AG10803 (cell line): ENCODE measurements at regions not wholly inside any gene's neighbourhood (a gene's known extent, or its start where the extent isn't known, plus 50 kb on each side); places are given as distances from the start of the nearest gene placed in this dataset.

Experiments
- DNase-seq: peaks from one replicate; pipeline ENCODE4 v3.0.0; 2010; ENCODE audit warnings: low read depth
- H3K4me3 ChIP-seq: 2 replicates; pipeline ENCODE4 v1.5.1; 2011; ENCODE audit warnings: mild to moderate bottlenecking, low read length, control low read depth
- TF ChIP-seq, protein P1 (sequence below): conservative IDR thresholded peaks from 2 replicates; pipeline ENCODE4 v1.5.1; 2011; ENCODE audit warnings: mild to moderate bottlenecking, low read length, control low read depth, inconsistent platforms

GRCh38 chr4:11271263-11271662 lies 157.4 kb downstream of the HS3ST1 start:
- TF ChIP-seq, protein P1, sequence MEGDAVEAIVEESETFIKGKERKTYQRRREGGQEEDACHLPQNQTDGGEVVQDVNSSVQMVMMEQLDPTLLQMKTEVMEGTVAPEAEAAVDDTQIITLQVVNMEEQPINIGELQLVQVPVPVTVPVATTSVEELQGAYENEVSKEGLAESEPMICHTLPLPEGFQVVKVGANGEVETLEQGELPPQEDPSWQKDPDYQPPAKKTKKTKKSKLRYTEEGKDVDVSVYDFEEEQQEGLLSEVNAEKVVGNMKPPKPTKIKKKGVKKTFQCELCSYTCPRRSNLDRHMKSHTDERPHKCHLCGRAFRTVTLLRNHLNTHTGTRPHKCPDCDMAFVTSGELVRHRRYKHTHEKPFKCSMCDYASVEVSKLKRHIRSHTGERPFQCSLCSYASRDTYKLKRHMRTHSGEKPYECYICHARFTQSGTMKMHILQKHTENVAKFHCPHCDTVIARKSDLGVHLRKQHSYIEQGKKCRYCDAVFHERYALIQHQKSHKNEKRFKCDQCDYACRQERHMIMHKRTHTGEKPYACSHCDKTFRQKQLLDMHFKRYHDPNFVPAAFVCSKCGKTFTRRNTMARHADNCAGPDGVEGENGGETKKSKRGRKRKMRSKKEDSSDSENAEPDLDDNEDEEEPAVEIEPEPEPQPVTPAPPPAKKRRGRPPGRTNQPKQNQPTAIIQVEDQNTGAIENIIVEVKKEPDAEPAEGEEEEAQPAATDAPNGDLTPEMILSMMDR, result no peak
- DNase-seq, result no peak
- H3K4me3 ChIP-seq, result no peak overlapping the region

GRCh38 chr4:11268149-11268548 lies 160.5 kb downstream of the HS3ST1 start:
- no peak for DNase-seq
- TF ChIP-seq, protein P1, result no peak
- no peak overlapping the region for H3K4me3 ChIP-seq

DNA sequence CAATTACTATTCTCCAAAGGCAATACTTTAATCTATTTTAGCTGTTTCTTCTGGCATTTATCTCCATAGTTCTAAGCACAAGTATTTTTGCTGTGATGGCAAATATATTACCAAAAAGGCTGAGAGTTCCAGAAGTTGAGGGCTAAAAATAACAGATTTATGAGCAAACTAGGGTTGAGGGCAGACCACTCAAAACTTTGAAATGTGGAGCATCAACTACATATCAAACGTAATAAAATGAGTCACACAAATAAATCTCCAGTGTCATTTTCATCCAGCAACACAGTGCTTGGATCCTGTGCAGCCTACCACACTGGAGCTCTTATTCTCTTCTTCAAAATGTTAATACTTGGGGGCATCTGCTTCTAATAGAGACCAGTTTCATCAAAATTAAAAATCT lies 163.9 kb downstream of the HS3ST1 start:
- TF ChIP-seq, protein P1, result no peak
- no peak overlapping the region for H3K4me3 ChIP-seq
- no peak for DNase-seq

DNA sequence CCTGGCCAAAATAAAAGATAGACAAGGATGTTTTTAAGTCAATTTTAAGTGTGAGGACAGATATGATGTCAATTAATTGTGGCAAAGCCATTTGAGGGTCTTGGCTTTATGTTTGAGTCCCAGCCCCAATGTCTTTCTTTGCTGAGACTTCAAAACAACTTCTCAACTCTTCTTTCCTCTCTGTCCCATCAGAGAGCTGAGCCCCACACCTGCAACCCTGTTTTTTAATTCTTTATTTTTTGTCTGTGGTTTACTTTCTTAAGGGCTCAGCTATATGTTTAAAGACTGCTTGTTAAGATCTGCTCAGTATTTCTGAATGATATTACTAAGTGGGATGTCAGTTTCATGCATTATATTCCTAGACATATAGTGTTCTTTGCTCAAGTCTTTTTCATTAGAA lies 164.3 kb downstream of the HS3ST1 start:
- TF ChIP-seq, protein P1, result no peak
- no peak for DNase-seq
- H3K4me3 ChIP-seq, result no peak overlapping the region

GRCh38 chr4:11263208-11263607 lies 165.5 kb downstream of the HS3ST1 start:
- TF ChIP-seq, protein P1, result no peak
- no peak overlapping the region for H3K4me3 ChIP-seq
- no peak for DNase-seq

DNA sequence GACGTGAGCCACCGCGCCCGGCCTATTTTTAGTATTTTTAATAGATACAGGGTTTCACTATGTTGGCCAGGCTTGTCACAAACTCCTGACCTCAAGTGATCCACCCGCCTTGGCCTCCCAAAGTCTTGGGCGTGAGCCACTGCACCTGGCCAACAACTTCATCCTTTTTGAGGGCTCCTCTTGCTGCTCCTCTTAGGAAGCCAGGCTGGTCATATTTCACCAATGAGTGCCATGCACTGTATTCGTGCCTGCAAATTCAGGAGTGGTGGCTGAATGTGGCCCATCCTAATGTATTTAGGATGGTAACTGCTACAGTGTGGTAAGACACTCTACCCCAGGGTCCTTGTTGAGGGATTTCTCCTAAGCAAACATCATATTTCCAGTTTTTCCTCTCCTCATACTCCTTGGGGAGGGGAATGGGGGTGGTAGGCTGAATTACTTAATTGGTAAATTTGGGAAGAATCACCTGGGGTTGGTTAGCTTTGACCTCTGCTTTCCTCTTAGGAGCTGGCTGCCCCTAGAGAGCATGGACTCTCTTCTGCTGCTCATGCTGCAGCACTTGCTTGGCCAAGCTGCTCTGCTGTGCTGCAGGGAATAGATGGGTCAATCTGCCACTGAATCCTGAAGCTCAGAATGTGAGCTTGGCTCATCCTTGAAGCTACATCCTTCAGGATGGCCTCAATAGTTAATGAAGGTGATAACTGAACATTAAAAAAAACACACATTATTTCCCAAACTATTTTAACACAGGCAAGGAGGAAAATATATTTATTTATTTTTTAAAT lies 167.4 kb downstream of the HS3ST1 start:
- TF ChIP-seq, protein P1, result no peak
- no peak for DNase-seq
- no peak overlapping the region for H3K4me3 ChIP-seq

GRCh38 chr4:11259837-11260236 lies 168.9 kb downstream of the HS3ST1 start:
- H3K4me3 ChIP-seq, result no peak overlapping the region
- TF ChIP-seq, protein P1, result no peak
- DNase-seq, result no peak
